ENCODE measurements at regions not wholly inside any gene's neighbourhood (a gene's known extent, or its start where the extent isn't known, plus 50 kb on each side); places are given as distances from the start of the nearest gene placed in this dataset.

- TF ChIP-seq ATF3 (IDR thresholded peaks at IDR 0.05) (no peak), ATF3 (CRISPR knock-in tag; conservative IDR thresholded peaks at IDR 0.05) (no peak), CTCF (IDR thresholded peaks at IDR 0.05 in 2 of 3, conservative IDR thresholded peaks at IDR 0.05 in 1 of 3; ENCODE audit: insufficient read depth in 2 of 3, low read depth in 1 of 3, low read length in 3 of 3) (no peak), SPI1 (IDR thresholded peaks at IDR 0.05; ENCODE audit: borderline replicate concordance, low read depth, low read length) (no peak), FOS (IDR thresholded peaks at IDR 0.05; ENCODE audit: extremely low read depth, insufficient read length) (no peak), NR2F6 (CRISPR knock-in tag; IDR thresholded peaks at IDR 0.05) (no peak), ZNF740 (CRISPR knock-in tag; IDR thresholded peaks at IDR 0.05) (no peak), ZNF740 (tag; IDR thresholded peaks at IDR 0.05) (no peak), NR3C1 (CRISPR knock-in tag; IDR thresholded peaks at IDR 0.05) (no peak), RFX5 (IDR thresholded peaks at IDR 0.05; ENCODE audit: low read depth, low read length) (no peak), CREM (IDR thresholded peaks at IDR 0.05; ENCODE audit: low read depth) (no peak), JUN (IDR thresholded peaks at IDR 0.05; ENCODE audit: borderline replicate concordance, low read depth, low read length) (no peak), JUN (CRISPR knock-in tag; IDR thresholded peaks at IDR 0.05; ENCODE audit: borderline replicate concordance) (no peak), EZH2 (IDR thresholded peaks at IDR 0.05; ENCODE audit: borderline replicate concordance, low read depth, low read length) (no peak)
Observed at GRCh38 chr3:118543832-118544231, 490.8 kb downstream of the IGSF11 start.

Measured in K562 (cell line).